Lower lobe of right lung (tissue), 2 donors: ENCODE measurements at regions not wholly inside any gene's neighbourhood (a gene's known extent, or its start where the extent isn't known, plus 50 kb on each side); places are given as distances from the start of the nearest gene placed in this dataset.

Experiments used
- ATAC-seq, 2 donors: fragments of 200-7000 bp; cut with Tn5 transposase; one replicate each; pipeline ENCODE4 v1.9.1; 2020 to 2022; ENCODE audit warnings: mild to moderate bottlenecking in 2 of 2, moderate library complexity in 2 of 2
- DNase-seq: peaks from one replicate; pipeline ENCODE4 v3.0.0-alpha.2; 2020
- H3K27ac ChIP-seq: fragments of 200-600 bp; one replicate; pipeline ENCODE4 v1.8.0; 2022
- H3K27me3 ChIP-seq: fragments of 200-600 bp; one replicate; pipeline ENCODE4 v1.8.0; 2022; ENCODE audit warnings: low read depth
- H3K36me3 ChIP-seq: fragments of 200-600 bp; one replicate; pipeline ENCODE4 v1.8.0; 2022; ENCODE audit warnings: mild to moderate bottlenecking
- H3K4me1 ChIP-seq: fragments of 200-600 bp; one replicate; pipeline ENCODE4 v1.8.0; 2022
- H3K4me3 ChIP-seq: fragments of 200-600 bp; one replicate; pipeline ENCODE4 v1.8.0; 2022; ENCODE audit warnings: mild to moderate bottlenecking
- H3K9me3 ChIP-seq: fragments of 200-600 bp; one replicate; pipeline ENCODE4 v1.8.0; 2022
- intact Hi-C: fragments of 100-400 bp; cut with DNase I; formaldehyde crosslinking; loops from one replicate; pipeline ENCODE4 v1.11.0; 2022
- TF ChIP-seq, protein P1 (sequence below): fragments of 200-600 bp; IDR thresholded peaks from one replicate; pipeline ENCODE4 v1.8.0; 2022; ENCODE audit warnings: antibody characterized with exemption, mild to moderate bottlenecking
- donor health status: DM: no; HTN: yes; CAD: no; lungs with severe emphysema.

DNA sequence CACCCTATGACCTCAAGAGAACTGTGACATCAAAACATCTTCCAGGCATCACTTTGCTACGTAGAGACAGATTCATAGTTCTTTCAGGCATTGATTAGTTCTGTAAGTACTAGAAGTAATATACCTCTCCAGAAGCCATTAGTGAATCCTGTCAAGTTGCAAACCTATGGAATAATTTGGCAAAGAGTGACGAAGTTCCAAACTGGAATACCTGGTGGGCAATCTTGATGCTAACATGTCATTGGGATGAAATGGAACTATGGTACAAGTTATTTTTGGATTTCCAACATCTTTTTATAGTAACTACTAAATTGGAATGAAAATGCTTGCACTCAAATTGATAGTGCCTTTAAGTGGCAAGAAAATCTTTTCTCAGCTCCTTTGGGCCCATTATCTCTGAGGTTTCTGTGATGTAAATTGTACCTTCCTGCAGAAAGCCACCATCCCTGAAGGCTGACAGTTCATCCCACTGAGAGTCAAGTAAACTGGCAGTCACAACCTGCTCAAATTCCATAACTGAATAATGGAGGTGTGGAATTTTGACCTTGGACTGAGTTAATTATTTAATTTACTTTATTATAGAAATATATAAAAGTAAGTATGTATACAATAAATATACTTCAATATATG, 435.5 kb downstream of the DTWD2 start:
- no peaks in the 10 kb centered on the region for H3K36me3 ChIP-seq
- intact Hi-C loops, result no loop called here
- H3K4me3 ChIP-seq, result no peak overlapping the region
- H3K27ac ChIP-seq, result no peak overlapping the region
- no peaks in the 10 kb centered on the region for H3K4me1 ChIP-seq
- no peak for ATAC-seq
- no peak for DNase-seq
- no peaks in the 10 kb centered on the region for H3K9me3 ChIP-seq
- TF ChIP-seq, protein P1, sequence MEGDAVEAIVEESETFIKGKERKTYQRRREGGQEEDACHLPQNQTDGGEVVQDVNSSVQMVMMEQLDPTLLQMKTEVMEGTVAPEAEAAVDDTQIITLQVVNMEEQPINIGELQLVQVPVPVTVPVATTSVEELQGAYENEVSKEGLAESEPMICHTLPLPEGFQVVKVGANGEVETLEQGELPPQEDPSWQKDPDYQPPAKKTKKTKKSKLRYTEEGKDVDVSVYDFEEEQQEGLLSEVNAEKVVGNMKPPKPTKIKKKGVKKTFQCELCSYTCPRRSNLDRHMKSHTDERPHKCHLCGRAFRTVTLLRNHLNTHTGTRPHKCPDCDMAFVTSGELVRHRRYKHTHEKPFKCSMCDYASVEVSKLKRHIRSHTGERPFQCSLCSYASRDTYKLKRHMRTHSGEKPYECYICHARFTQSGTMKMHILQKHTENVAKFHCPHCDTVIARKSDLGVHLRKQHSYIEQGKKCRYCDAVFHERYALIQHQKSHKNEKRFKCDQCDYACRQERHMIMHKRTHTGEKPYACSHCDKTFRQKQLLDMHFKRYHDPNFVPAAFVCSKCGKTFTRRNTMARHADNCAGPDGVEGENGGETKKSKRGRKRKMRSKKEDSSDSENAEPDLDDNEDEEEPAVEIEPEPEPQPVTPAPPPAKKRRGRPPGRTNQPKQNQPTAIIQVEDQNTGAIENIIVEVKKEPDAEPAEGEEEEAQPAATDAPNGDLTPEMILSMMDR, result no peak
- no peaks in the 10 kb centered on the region for H3K27me3 ChIP-seq

DNA sequence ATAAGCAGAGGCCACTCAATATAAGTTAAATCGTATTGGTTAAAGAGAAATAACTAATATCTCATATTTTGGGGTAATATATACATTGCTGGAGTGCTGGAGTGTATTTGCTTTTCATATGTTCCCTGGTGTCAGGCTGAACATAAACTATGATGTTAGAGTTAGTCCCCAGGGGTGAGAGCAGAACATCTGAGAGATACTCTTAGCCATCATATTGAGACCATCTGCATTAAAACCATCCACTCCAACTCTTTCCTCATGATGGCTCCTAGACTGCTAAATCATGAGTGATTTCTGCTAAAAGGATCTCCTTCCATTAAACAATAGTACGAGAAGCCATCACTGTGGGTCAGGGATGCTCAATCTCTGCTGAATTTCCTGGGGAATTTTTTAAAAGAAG, 436.2 kb downstream of the DTWD2 start:
- intact Hi-C loops, result no loop called here

DNA sequence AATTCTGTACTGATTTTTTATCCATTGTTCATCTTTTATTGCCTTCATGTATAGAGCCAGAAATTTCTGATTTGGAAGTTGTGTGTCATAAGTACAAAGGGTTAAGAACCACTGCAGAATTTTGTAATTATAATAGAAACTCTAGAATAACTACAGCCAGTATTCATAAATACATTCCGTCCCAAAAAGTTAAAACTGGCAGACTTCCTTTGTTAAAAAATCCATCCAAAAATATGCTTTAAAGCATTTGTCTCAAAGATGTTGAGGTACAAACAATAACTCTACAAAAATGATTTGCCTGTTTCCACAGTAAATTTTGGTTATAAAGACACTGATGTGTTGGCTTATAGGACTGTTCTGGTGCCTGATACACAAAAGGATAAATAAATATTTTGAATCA, 436.6 kb downstream of the DTWD2 start:
- no peak for ATAC-seq
- Histone ChIP-seq H3K27me3 (no peaks in the 10 kb centered on the region), H3K4me1 (no peaks in the 10 kb centered on the region), H3K27ac (no peak overlapping the region), H3K36me3 (no peaks in the 10 kb centered on the region), H3K4me3 (no peak overlapping the region), H3K9me3 (no peaks in the 10 kb centered on the region)
- intact Hi-C loops, result no loop called here
- DNase-seq, result no peak
- TF ChIP-seq, protein P1, result no peak

More for the DNA sequence above, 436.2 kb downstream of the DTWD2 start:
- ATAC-seq (no peak), DNase-seq (no peak)
- Histone ChIP-seq H3K36me3 (no peaks in the 10 kb centered on the region), H3K27me3 (no peaks in the 10 kb centered on the region), H3K4me3 (no peak overlapping the region), H3K9me3 (no peaks in the 10 kb centered on the region), H3K4me1 (no peaks in the 10 kb centered on the region), H3K27ac (no peak overlapping the region)
- TF ChIP-seq, protein P1, result no peak

DNA sequence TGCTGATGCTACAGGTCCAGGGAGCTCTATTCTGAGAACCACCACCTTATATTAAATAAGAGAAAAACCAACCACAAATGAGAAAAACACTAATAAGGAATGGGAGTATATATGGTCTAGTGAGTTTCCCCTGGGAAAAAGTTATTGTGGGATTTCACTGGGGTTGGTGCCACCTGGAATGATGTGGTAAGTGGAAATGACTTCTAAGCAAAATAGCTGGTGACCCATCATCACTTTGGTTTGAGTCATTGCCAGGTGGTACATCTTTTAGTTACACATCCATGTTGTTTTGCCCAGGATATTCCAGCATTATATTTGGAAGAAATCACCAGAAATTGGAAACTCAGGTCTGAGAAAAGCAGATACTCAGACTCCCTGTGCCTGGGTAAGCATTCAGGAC, 437.3 kb downstream of the DTWD2 start:
- ATAC-seq, result no peak
- TF ChIP-seq, protein P1, result no peak
- Histone ChIP-seq H3K27me3 (no peaks in the 10 kb centered on the region), H3K4me1 (no peaks in the 10 kb centered on the region), H3K4me3 (no peak overlapping the region), H3K36me3 (no peaks in the 10 kb centered on the region), H3K9me3 (no peaks in the 10 kb centered on the region), H3K27ac (no peak overlapping the region)
- intact Hi-C loops, result no loop called here
- no peak for DNase-seq

DNA sequence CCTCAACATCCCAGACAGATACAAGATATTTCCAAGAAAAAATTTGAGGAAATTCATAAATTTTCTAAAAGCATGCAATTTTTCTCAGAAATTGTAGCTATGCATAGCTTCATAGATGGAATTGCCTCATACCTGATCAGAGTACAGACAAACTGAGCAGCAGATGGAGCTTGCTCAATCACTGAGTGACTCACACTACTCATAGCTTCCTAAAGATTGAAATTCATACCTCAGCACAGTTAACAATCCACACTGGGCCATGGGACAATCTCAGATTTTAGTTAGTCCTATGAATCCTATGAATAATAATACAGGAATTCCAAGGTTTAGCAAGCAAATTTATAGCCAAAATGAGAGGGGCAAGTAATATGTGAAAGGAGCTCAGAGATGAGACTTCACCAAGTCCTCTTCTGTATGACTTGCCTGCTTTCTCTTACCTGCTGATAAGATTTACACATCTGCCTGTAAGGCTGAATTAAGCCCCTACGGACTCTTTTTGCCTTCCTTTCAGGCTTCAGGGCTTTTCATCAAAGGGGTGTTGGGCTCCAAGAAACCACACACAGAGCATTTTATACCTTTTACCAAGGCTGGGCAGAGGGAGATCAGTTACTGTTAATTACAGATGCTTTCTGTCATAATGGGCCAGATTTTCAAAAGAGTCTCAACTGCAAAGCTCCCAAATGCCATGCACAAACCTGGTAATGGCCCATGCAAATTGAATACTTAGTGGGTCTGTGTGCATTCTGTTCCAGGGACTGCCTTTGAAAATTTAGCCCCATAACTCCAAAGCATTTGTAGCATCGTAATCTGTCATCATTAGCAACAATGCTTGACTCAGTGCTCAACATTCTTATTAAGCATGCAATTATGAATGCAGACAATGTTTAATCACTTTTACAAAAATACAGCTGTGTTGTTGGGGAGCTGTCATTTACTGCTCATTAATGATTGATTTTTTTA, 439.3 kb downstream of the DTWD2 start:
- intact Hi-C loops, result no loop called here
- Histone ChIP-seq H3K4me1 (no peaks in the 10 kb centered on the region), H3K27ac (no peak overlapping the region), H3K9me3 (no peaks in the 10 kb centered on the region), H3K36me3 (no peaks in the 10 kb centered on the region), H3K4me3 (no peak overlapping the region), H3K27me3 (no peaks in the 10 kb centered on the region)
- ATAC-seq, result no peak
- TF ChIP-seq, protein P1, result no peak
- DNase-seq, result no peak
